Heart right ventricle (tissue), 16 donors: ENCODE measurements at regions not wholly inside any gene's neighbourhood (a gene's known extent, or its start where the extent isn't known, plus 50 kb on each side); places are given as distances from the start of the nearest gene placed in this dataset.

Source experiments
- ATAC-seq, 8 donors: fragments of 200-7000 bp; cut with Tn5 transposase; one replicate each; pipeline ENCODE4 v1.9.1; 2020; ENCODE audit warnings: mild to moderate bottlenecking in 8 of 8, moderate library complexity in 8 of 8, moderate number of reproducible peaks in 1 of 8
- DNase-seq, 2 donors: peaks; one replicate each; pipeline ENCODE4 v3.0.0-alpha.2; 2020
- H3K27ac ChIP-seq, 10 donors: fragments of 200-600 bp; sonication (generic) in 2 of 10; one replicate each; pipeline versions ENCODE4 v1.5.0 to v1.8.0; 2020 to 2022; ENCODE audit warnings: mild to moderate bottlenecking in 3 of 10
- H3K27me3 ChIP-seq, 7 donors: fragments of 200-600 bp; one replicate each; pipeline ENCODE4 v1.8.0; 2021 to 2022; ENCODE audit warnings: mild to moderate bottlenecking in 2 of 7
- H3K36me3 ChIP-seq, 9 donors: fragments of 200-600 bp; sonication (generic) in 1 of 9; one replicate each; pipeline versions ENCODE4 v1.5.0 to v1.8.0; 2020 to 2022; ENCODE audit warnings: mild to moderate bottlenecking in 2 of 9
- H3K4me1 ChIP-seq, 9 donors: fragments of 200-600 bp; sonication (generic) in 1 of 9; one replicate each; pipeline versions ENCODE4 v1.5.0 to v1.8.0; 2020 to 2022; ENCODE audit warnings: mild to moderate bottlenecking in 4 of 9
- H3K4me3 ChIP-seq, 10 donors: fragments of 200-600 bp; sonication (generic) in 2 of 10; one replicate each; pipeline versions ENCODE4 v1.5.0 to v1.8.0; 2020 to 2022; ENCODE audit warnings: mild to moderate bottlenecking in 7 of 10, moderate library complexity in 2 of 10
- H3K9me3 ChIP-seq, 11 donors: fragments of 200-600 bp in 10 of 11; sonication (generic) in 2 of 11; one replicate each; pipeline versions ENCODE4 v1.5.0 to v1.8.0; 2013 to 2022; ENCODE audit warnings: mild to moderate bottlenecking in 2 of 11, control low read depth in 1 of 11, moderate library complexity in 1 of 11
- WGBS, 2 donors: extraction: QIAGEN DNeasy Blood & Tissue Kit; methylation state at CpG; one replicate each; pipeline ENCODE4 v1.1.7; 2013; ENCODE audit warnings: inconsistent platforms in 1 of 2; 5-methylcytosine and 5-hydroxymethylcytosine counted together
- intact Hi-C, 10 donors: fragments of 100-400 bp; cut with DNase I; formaldehyde crosslinking; loops; one replicate each; pipeline versions ENCODE4 v1.11.1 to v1.14.2; 2022
- TF ChIP-seq, protein P1 (sequence below), 9 donors: fragments of 200-600 bp; sonication (generic) in 2 of 9; IDR thresholded peaks; one replicate each; pipeline versions ENCODE4 v1.5.0 to v1.8.0; 2021 to 2022; ENCODE audit warnings: antibody characterized with exemption in 9 of 9, mild to moderate bottlenecking in 5 of 9, moderate library complexity in 1 of 9
- donor health status: Arrhythmogenic right ventricular cardiomyopathy.
- donor health status: ischemic (EF 13 %, LVEDD 7.1; RV severe dilation, severe dysfunction).
- donor health status: healthy with polysubstance abuse.
- donor health status: DM: no; HTN: yes; CAD: no.
- donor health status: DM: no; HTN: no; CAD: no.
- donor health status: ischemic (EF 25% LVEDD 6.9; RV normal size, moderate dysfunction).
- donor health status: ischemic (EF 25% LVEDD 5.7; RV mildly dilated, moderate dysfunction).
- donor health status: healthy.
- donor health status: DM: yes; HTN: yes; CAD: no.
- donor health status: Ischemic cardiomyopathy.
- donor health status: ischemic (EF 35%, LVEDD 5.7; RV mildly dilated, moderate dysfunction).
- donor health status: nonischemic (EF 11% LVEDD 7.7; RV severe dilation, severe dysfunction).
- donor health status: DM: yes; HTN: yes; CAD: no.
- donor health status: PGD.
- donor health status: ischemic (EF 29% LVEDD 5.4; RV normal size, mild dysfunction).
- donor health status: nonischemic (EF 23%, LVEDD 6.1; RV moderate dilation, normal function).

DNA sequence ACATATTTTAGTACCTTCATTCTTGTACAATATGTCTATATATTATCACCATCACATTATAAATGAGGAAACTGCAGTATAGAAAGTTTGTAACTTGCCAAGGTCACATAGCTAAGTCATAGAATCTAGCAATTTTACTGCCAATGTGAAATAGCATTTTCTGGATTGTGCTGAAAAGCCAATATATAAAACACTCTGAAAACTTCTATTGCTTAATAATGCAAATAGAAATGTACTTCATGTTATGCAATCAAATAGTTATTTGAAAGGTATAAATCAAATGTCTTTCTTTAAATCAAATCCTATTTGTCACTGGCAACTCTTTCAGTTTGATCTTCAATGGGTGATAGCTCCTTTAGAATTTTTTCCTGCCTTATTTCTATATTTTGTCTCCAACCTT lies 129.5 kb downstream of the TMEM26 start:
- no peaks in the 10 kb centered on the region for H3K4me1 ChIP-seq
- peaks cover 0 to 8% (median 0%) of the 10 kb centered on the region in 11 donors for H3K9me3 ChIP-seq
- peaks cover 0 to 5% (median 0%) of the 10 kb centered on the region in 7 donors for H3K27me3 ChIP-seq
- no peaks in the 10 kb centered on the region for H3K36me3 ChIP-seq
- ATAC-seq, result no peak
- no peak overlapping the region for H3K4me3 ChIP-seq
- DNase-seq, result no peak
- intact Hi-C loops, result no loop called here
- no peak overlapping the region for H3K27ac ChIP-seq
- TF ChIP-seq, protein P1, sequence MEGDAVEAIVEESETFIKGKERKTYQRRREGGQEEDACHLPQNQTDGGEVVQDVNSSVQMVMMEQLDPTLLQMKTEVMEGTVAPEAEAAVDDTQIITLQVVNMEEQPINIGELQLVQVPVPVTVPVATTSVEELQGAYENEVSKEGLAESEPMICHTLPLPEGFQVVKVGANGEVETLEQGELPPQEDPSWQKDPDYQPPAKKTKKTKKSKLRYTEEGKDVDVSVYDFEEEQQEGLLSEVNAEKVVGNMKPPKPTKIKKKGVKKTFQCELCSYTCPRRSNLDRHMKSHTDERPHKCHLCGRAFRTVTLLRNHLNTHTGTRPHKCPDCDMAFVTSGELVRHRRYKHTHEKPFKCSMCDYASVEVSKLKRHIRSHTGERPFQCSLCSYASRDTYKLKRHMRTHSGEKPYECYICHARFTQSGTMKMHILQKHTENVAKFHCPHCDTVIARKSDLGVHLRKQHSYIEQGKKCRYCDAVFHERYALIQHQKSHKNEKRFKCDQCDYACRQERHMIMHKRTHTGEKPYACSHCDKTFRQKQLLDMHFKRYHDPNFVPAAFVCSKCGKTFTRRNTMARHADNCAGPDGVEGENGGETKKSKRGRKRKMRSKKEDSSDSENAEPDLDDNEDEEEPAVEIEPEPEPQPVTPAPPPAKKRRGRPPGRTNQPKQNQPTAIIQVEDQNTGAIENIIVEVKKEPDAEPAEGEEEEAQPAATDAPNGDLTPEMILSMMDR (IDR thresholded peaks at IDR 0.05), result no peak

DNA sequence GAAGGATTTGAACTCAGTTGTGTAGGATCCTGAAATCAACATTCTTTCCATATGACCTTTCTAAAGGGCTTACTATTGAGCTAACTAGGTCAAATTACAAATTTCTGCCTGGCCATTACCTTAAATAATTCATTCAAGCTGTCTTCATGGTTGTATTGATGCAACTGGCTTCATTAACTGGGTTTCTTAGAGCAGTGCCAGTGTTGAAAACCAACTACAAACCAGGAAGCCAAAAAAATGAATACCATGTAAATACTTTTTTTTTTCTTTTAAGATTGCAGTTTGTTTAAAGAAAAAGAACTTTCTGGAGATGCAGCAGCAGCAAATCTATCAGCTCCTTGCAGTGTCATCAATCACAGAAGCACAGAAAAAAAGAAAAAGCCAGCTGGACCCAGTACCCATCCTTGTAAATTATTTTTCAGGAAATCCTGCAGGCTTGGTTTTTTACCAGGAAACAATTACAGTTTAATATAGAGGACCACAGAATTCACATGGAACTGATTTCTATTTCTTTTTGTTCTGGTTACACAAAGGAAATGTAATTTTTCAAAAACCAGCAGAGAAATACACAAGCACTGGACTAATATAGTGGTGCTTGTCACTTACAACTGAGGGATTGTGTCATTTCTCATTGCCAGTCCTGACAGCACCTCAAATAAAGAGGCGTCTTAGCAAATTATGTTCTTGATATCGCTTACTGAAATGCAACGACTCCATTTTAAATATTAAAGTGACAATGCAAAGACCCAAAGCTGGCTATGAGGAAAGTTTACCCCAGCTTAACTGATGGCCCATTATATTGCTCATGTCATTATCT lies 131.9 kb downstream of the TMEM26 start:
- TF ChIP-seq, protein P1 (IDR thresholded peaks at IDR 0.05), result no peak
- intact Hi-C loops, result no loop called here
- 78 to 90% methylated on average over 3 of the region's 3 CpGs for WGBS, 2 donors
- Histone ChIP-seq H3K27me3 (peaks cover 0 to 5% (median 0%) of the 10 kb centered on the region in 7 donors), H3K4me3 (no peak overlapping the region), H3K4me1 (no peaks in the 10 kb centered on the region), H3K36me3 (no peaks in the 10 kb centered on the region), H3K9me3 (no peaks in the 10 kb centered on the region), H3K27ac (no peak overlapping the region)
- ATAC-seq (no peak), DNase-seq (no peak)

DNA sequence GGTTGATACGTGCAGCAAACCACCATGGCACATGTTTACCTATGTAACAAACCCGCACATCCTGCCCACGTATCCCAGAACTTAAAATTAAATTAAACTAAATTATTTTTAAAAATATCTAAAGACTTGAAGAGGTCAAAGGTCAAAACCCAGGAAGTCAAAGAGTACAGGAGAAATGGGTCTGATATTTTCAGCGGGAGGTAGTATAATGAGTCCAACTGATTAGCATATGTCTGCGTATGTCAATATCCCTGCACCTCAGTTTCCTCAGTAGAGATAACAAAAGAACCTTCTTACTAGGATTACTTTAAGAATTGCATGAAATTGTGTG lies 133.0 kb downstream of the TMEM26 start:
- Histone ChIP-seq H3K4me1 (no peaks in the 10 kb centered on the region), H3K27ac (no peak overlapping the region), H3K4me3 (no peak overlapping the region), H3K9me3 (peaks cover 0 to 6% (median 0%) of the 10 kb centered on the region in 11 donors), H3K36me3 (no peaks in the 10 kb centered on the region), H3K27me3 (peaks cover 0 to 5% (median 0%) of the 10 kb centered on the region in 7 donors)
- ATAC-seq, result no peak
- 98% methylated on average over 5 of the region's 5 CpGs for WGBS, 2 donors
- no peak for DNase-seq
- intact Hi-C loops, result no loop called here
- TF ChIP-seq, protein P1 (IDR thresholded peaks at IDR 0.05), result no peak

DNA sequence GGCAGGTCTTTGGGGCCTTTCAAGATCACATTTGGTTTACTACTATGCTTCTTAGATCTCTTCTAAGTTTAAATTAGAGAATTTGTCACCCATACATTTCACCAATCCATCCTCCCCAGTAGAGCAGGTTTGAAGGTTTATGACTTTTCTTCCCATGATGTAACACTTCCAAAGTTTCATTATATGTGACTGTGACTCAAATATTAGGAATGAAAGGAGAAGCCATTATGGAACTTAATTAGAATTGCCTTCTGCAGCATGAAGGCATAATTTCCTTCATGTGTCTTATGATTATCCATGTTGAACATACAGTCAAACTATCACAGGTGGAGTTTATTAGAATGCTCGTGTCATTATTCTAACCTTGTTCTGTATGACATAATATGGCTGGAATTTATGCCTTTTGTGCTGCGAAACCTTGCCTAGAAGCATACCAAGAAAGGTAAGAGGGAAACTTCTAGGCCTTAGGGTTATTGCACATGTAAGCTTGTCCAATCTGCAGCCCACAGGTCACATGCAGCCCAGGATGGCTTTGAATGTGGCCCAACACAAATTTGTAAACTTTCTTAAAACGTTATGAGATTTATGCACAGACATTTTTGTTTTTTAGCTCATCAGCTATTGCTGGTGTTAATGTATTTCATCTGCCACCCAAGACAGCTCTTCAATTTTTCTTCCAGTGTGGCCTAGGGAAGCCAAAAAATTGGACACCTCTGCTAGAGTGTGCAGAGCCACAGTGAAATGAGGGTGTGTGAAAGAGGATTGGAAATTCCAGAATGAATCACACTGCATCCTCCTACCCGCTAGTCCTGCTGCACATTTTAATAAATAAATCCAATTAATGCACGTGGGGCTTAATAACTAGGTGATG lies 133.6 kb downstream of the TMEM26 start:
- Histone ChIP-seq H3K27me3 (peaks cover 0 to 5% (median 0%) of the 10 kb centered on the region in 7 donors), H3K4me1 (no peaks in the 10 kb centered on the region), H3K27ac (no peak overlapping the region), H3K4me3 (no peak overlapping the region), H3K9me3 (peaks cover 0 to 7% (median 0%) of the 10 kb centered on the region in 11 donors), H3K36me3 (no peaks in the 10 kb centered on the region)
- ATAC-seq, result no peak
- WGBS, 2 donors, result 87 to 90% methylated on average over 5 of the region's 5 CpGs
- intact Hi-C loops, result no loop called here
- TF ChIP-seq, protein P1 (IDR thresholded peaks at IDR 0.05), result no peak
- DNase-seq, result no peak
